ENCODE measurements at regions not wholly inside any gene's neighbourhood (a gene's known extent, or its start where the extent isn't known, plus 50 kb on each side); places are given as distances from the start of the nearest gene placed in this dataset.

DNA sequence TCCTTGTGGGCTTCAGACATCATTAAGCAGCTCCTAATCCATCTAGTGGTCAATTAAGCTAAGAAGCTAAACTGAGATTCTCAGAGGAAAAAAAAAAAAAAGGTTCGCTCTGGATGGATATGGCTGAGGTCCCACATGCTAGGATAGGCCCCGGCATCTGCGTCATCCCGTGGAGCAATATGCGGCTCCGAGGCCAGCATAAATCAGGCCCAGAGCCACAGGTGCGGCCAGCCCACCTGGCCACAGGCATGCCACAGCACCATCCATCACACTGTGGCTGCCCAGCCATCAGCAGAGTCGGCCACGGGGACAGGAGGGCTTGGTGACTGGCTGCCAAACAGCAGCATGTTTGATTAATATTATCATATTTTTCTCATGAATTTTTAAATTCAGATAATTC is 106.9 kb upstream of the TIAM1 start:
- TF ChIP-seq POLR2AphosphoS5 (IDR thresholded peaks at IDR 0.05; ENCODE audit: low read depth, low read length), result no peak
- TF ChIP-seq TAF1 (IDR thresholded peaks at IDR 0.05; ENCODE audit: borderline replicate concordance, low read depth, low read length), result no peak
- no peak for TF ChIP-seq POLR2A (IDR thresholded peaks at IDR 0.05; ENCODE audit: low read depth, low read length)
